EH (cell line): ENCODE measurements at regions not wholly inside any gene's neighbourhood (a gene's known extent, or its start where the extent isn't known, plus 50 kb on each side); places are given as distances from the start of the nearest gene placed in this dataset.
A peak's percentile ranks its signal among the peaks of the same experiment; 100 is the strongest.

Experiments used
- DNase-seq: peaks from one replicate; pipeline ENCODE4 v3.0.0-alpha.2; 2015; ENCODE audit warnings: low read depth

DNA sequence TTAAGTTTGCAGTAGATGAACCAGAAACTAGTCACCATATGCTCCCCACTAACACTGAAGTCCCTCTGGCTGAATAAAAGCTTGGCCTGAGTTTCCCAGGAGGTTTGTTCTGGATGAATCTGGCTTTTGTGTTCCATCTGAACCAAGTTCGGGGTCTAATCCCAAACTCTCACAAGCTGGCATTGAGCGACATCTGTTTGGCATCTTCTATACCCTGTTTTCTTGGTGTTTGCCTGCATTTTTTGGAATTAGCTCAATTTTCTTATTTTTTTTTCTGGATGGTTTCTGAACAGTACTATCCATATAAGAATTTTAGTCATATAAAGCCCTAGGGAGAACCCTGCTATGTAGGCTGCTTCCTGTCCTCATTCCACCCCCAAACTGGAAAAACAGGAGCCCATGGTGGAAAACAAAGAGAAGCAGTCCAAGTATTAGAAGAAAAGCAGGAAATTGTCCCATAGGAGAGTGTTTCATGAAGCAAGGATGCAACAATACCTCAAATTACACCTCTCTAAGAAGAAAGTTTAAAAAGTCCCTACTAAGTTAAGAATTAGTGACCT, 737.1 kb downstream of the DHX35 start:
- DNase-seq = no peak

DNA sequence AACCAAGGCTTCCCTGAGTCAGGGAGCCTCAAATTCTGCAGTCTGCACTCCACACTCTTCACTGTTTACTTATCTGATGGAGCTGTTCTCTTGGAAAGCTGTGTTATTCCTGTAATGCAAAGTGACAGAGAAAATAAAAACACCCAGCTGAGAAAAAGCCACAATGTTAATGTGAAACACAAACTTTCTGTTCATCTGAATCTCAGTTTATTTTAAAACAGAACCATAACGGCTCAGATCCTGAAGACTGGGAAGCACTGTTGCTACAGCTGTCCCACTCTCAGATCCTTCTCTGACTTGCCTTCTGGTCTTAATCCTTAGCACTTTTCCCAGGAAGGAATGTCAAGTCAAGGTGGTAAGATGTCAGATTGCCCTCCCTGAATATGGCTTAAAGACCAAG, 736.6 kb downstream of the DHX35 start:
- no peak for DNase-seq

DNA sequence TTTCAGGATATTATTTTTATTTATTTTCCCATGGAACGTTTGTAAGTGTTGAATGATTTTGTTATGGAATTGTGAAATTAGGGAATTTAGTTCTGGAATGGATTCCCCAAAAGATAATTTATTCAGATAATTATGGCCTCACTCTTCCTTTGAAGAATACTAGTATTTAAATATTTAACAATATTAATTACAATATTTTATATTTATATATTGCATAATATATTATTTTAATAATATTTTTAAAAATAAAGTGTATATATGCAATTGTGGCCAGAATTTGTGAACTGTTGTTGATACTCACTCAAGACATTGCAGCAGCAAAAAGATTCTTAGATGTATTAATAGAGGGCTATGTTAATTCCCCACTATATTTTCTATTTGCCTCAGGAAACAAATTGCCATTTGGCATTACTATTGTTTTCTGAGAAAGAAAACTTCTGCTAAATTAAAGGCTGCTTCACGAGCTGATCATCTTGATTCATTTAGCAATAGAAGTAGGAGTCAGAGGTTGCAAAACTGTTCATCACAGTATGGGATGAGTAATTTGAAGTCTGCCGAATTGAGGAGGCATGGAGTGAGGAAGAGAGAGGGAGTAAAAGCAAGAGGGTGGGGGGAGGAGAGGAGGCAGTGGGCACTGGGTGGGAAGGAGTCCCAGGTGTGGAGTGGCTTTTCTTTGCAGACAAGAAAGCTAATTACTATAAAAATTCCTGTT, 729.2 kb downstream of the DHX35 start:
- DNase-seq = no peak

DNA sequence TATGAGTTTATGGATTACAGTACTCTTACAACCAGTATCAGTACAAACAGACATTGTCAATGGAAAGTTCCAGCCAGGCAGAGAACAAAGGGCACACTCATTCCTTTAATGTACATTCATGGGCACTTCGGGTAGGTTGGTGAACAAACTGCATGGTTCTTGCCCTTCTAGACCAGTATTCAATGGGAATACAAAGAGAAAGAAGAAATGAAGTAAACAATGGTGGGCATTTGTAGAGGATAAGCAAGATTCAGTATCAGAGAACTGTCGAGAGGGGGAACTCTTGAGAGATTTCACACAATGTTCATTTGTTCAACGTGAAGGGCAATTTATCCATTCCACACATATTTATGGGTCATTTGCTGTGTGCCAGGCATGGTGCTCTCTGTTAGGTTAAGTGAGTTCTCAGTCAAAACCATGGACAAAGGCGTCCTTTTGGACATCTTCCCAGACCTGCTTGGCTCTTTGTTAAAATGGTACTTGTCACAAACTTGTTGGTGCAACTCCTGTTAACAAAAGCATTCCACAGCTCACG, 714.8 kb downstream of the DHX35 start:
- DNase-seq = peak; percentile 37

DNA sequence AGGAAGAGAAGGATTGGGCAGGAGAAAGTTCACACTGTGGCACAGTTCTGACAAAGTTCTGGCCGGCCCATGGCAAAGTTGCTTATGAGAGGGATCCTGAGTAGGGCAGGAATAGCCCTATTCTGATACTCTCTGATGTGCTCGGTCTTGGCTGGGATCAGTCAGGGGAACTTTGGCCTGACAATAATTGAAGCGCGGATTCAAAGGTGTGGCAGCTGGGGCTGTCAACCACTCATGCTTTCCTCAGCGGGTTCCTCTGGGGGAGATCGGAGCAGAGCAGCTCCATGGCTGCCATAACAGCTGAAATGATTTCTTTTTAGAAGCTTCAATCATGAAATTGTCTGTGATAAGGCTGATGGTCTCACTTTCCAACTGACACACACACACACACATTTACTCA, 714.1 kb downstream of the DHX35 start:
- no peak for DNase-seq

DNA sequence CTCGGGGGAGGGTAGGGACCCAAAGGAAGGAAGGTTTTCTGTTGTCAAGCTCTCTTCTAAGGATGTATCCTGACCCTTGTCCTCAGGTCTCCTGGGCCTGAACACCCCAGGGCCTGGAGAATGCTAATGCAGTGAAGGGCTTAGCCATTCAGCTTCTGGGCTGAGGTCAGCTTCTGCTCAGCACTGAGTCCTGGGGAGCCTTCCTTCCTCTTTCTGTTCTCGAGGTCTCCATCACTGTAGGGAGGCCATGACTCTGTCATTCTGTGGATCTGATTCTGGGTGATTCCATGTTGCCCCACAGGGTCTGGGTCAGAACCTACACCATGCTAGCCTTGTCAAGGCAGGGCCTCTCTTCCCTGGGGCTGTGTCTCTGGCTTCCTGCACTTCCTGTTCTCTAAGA, 712.7 kb downstream of the DHX35 start:
- DNase-seq = no peak

DNA sequence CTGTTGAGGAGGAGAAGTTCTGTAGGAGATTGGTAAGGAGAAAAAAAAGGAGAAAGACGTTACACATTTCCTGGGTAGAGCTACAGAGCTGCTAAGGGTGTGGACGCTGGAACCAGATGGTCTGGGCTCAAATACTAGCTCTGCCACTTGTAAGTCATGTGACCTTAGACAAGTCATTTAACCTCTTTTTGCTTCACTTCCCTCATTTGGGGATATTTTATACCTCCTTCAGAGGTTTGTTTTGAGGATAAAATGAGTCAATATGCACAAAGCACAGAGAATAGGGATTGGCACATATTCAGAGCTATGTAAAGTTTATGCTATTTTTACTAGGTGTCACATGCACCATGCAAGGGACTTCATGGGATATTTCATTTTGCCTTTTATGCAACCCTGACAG, 708.8 kb downstream of the DHX35 start:
- DNase-seq = no peak

DNA sequence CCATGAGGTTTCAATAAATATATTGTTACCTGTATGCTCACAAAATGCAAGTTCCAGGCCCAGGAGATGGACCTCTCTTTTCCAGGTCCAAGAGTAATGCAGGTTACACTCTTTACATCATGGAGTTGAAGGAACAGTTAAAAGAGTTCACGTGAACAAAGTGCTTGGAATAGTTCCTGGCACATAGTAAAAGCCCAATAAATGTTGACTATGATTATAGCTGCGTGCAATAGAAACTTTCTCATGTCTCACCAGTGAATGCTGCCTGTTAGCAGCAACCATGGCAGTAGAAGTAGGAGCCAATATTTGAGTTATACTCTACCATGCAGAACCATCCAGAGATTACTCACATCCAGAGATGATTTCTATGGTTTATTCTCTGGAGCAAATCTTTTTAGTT, 707.5 kb downstream of the DHX35 start:
- DNase-seq = no peak

DNA sequence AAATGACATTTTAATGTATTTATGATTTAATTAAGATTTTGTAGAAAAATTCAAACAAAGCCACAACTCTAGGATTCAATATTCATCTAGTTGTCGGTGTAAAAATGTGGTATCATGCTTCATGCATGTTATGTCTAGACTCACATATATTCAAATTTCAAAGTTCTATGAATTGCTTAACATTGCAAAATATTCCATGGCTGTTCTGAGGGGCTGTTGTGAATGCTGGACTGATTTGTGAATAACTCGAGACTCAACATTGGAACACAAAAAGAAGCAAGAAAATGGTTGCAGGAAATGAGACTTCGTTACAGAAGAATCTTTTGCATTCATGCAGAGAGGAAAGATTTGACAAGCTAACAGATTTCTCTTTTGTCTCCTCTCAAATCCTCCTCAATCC, 705.9 kb downstream of the DHX35 start:
- no peak for DNase-seq

DNA sequence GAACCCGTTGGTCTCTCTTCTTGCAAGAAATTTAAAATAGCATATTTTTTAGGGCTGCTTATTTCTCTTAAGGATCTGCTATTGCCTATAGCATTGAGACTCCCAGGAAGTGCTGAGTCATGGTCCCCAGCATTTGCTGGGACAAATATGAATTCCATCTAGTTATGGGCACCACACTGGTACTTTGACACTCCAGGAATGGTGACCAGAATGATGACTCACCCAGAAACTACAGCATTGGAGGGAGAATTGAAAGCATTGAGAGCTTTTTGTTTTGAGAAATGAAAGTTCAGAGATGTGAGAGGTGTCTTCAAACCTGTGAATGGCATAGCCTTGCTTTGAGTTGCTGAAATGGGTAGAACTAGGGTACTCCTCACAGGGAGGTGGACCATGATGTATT, 699.7 kb downstream of the DHX35 start:
- DNase-seq = peak; percentile 80

DNA sequence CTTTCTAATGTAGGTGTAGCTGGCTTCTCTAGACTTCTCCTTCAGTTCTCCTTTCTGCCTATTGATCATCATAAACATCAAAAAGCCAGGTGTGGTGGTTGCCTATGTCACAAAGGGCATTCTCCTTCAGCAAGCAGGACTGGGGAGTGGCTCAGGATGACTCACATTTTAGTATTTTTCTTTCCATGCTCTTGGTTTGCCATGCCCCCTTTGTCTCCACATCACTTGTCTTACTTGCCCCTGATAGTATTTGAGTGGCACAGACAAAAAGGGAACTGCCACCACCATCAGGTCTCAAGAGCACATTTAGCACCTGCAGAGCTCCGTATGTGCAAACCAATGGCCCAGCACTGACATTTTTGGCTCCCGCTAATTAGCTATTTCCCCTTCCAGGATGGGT, 698.8 kb downstream of the DHX35 start:
- DNase-seq = no peak

DNA sequence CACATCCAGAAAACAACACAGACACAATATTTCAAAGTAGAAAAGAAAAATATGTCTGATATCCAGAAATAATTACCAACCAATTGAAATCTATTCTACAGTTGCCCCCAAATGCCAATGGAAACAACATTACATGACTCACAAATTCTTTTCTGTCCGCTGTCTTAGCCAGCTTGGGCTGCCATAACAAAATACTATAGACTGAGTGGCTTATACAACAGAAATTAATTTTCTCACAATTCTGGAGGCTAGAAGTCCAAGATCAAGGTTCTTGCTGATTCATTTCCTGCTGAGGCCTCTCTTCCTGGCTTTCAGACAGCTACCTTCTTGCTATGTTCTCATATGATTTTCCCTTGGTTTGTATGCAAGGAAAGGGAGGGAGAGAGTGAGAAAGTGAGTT, 698.1 kb downstream of the DHX35 start:
- DNase-seq = peak; percentile 62

DNA sequence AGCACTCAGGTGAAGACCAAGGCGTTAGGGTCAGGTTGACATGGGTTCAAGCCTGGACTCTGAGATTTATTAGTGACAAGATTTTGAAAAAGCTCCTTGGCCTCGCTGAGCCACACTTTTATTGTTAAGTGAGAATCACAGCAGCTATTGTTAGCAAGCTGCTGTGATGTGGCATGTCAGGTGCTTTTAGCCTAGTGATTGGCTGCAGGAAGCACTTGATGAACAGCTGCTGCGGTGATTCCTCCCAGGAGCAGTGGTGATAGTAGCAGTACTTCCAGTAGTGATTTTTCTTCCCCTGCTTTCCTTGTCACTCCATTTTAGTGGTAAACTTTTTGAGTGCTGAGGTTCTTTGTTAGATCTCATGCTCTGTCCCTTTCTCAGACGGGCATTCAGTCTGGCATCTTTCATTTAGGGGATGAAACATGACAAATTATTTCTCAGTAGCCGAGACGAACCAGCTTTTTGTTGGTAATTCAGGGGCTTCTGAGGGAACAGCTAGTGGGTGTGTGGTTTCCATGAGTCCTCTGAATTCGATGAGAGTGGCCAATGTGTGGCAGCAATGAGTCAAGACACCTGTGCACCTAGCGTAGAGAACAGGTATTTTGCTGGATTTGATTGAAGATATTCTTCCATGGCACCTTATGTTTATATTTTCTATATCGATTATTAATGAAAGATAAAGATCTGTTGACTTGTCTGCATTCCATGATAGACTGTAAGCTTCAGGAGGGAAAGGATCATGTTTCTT, 696.7 kb downstream of the DHX35 start:
- no peak for DNase-seq

DNA sequence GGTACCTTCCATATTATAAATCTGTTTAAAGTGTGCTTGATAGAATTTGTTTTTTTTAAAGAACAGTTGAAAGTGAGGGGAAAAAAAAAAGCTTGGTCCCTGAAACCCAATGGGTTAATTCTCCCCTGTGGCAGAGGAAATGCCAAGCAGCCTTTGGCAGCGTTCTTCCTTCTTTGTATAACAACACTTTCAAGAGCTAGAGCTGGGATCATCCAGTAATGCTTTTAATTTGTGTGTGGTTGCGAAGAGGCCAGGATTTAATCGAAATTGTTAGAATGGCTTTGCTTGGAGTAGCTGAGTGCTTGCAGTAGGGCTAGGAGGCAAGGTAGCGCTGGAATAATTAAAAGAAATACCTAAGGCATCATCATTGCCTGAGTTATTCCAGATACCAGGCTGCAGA, 692.0 kb downstream of the DHX35 start:
- DNase-seq = no peak

DNA sequence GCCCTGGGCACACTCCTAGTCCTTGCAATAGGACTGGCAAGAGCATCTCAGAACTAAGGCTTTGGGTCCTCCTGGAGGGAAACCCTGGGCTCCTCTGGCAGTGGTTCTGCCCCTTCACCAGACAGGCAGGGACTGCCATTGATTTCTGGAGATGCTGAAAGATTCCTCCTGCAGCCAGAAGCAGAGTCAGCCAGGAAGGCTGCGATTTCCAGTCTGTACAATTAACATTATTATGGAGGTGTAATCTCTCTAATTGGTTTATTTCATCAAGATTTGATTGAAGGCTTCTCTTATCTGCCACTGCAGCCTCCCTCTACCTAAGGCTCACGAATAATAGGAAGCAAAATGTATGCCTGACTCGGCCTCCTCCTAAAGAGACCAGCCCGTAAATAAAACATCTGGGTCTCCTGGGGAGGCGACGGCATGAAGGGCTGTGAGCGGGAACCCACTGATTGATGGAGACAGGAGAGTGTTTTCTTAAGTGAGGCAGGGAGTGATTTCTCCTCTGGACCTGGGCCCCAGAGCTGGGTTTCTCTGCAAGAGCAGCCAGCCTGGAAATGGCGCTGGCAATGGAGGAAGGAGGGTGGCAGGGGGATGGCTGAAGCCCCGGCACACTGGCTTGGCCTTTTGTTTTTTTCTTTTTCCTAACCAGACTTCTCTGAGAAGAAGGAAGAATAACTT, 689.6 kb downstream of the DHX35 start:
- DNase-seq = no peak

DNA sequence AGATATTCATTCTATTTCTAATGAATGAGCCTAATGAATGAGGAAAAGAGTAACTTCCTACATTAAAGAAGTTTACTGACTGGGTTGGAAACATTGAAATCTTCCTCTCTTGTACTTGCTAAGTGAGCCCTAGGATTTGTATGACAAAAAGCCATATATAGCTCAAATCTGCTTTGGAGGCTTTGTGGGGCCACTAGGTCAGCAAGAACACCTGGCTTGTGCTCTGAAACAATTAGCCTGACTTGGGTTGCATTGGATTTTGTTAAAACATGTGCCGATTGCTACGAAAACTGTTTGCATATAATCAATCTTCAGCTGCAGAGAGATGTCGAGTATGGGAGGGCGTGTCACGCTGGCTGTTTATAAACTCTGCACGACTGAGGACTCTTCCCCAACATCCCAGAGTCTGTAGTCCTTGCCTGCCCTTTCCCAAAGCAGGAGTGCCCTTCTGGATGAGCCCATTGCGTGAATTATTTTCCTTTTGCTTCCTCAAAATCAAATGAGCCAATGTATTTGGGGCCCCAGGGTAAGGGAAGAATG, 684.8 kb downstream of the DHX35 start:
- no peak for DNase-seq

DNA sequence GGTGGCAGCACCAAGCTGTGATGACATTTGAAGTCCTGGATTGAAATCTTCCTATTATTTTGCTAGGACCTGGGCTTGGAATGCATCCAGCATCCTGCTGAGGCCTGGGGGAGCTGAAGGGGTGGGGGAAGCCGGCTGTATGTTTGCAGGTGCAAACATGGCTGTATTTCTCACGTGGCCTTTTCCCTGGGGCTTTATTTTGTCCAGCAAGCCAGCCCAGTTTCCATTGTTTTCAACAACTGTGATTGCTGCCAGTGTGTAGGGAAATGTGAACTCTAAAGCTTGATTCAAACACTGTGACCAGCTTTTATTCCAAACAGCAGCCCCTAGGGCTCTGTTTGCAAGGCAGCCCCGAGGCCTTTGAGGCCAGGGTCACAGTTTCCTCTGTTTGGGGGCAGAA, 683.0 kb downstream of the DHX35 start:
- DNase-seq = no peak

DNA sequence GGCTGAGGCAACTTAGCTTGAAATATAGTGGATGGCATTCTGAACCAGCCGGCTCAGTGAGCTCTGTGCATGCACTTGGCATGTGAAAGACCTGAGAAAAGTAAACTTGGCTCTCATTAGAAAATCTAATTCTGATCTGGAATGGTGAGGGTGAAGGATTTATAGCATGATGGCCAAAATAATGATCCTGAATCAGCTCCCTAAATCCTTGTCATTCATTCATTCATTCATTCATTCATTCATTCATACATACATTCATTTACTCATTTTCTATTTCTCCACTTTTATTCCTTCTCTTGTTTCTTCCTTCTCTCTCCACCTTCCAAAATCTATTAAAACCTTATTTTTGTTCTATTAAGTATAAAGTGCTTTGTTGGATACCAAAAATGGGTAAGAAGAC, 681.1 kb downstream of the DHX35 start:
- no peak for DNase-seq

DNA sequence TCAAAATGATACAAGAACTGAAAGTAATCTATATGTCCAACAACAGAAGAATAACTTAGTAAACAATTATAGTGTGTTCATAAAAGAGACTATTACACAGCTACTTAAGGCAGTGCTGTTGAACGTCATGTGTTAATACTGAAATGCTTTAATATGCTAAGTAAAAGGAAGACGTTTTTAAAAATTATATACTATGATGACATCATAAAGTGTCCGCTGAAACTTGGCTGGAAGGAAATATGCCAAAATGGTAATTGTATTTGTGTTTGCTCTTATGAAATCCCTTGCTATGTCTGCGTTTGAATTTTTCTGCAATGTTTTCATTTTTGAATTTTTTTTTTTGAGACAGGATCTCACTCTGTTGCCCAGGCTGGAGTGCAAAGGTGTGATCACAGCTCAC, 679.3 kb downstream of the DHX35 start:
- DNase-seq = no peak

DNA sequence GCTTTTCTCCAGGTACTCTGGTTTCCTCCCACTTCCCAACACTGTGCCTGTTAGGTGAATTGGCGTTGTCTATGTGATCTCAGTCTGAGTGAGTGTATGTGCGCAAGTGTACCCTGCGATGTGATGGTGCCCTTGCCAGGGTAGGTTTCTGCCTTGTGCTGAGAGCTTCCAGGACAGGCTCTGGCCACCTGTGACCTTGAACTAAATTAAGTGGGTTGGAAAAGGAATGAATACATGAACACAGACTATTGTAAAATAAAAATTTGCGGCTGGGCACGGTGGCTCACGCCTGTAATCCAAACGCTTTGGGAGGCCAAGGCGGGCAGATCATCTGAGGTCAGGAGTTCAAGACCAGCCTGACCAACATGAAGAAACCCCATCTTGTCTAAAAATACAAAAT, 678.0 kb downstream of the DHX35 start:
- DNase-seq = no peak

DNA sequence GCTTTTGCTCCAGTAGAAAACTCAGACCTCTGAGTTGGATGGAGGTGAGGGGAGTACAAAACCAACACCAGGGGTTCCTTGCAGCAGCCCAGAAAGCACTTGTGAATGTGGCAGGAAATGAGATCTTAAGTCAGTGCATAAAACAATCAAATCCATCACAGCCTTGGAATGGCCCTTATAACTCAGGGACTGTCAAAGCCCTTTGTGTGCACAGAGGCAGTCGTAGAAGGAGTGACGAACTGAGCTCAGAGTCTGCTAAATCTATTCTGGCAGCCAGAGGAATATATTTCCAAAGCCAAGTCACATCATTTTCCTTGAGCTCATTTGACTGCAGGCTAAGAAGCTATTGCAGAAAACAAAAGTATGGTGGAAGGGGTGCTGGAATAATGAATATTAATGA, 676.6 kb downstream of the DHX35 start:
- DNase-seq = no peak

DNA sequence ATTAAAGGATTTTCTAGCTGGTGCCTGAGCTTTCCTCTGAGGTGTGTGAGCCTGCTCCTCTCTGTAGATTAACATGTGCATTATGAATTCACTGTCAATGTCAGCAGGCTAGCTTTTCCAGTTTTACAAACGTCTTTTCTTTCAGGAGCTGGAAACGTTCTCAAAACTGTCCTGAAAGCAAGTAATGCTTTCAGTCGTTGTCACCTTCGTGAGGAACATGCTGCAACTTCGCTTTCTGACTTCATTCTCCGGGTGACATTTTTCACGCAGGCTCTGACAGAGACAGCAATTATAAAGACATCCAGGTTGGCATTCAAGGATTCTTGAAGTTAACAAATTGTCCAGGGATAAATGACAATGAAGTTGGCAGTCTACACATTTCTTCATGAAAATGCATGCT, 671.5 kb downstream of the DHX35 start:
- no peak for DNase-seq

DNA sequence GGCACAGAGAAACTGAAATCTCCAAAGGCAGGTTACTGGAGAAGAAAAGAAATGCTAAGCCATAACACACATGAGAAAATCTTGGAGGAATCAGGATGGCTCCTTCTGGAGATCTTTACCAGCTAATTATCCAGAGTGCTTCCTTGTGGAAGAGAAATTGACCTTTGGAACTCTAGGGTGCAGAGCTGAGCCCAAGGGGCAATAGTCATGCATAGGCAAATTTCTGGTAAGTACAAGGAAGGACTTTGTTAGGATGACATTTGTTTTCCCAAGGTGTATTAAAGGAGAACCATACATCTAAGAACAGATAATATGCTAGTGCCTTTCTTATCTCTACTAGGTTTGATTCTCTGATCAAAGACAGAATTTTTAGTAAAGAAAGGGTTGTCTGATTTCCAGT, 670.6 kb downstream of the DHX35 start:
- no peak for DNase-seq
